Stomach (tissue), 8 donors: ENCODE measurements at regions not wholly inside any gene's neighbourhood (a gene's known extent, or its start where the extent isn't known, plus 50 kb on each side); places are given as distances from the start of the nearest gene placed in this dataset.
A peak's percentile ranks its signal among the peaks of the same experiment; 100 is the strongest.

Source experiments
- DNase-seq, 2 donors: peaks; one replicate each; pipeline versions ENCODE4 v3.0.0 to v3.0.0-alpha.2; 2013 to 2019
- H3K27ac ChIP-seq, 5 donors: fragments of 200-600 bp in 4 of 5; sonication (generic) in 4 of 5; one replicate each; pipeline ENCODE4 v1.5.1; 2013 to 2019; ENCODE audit warnings: mild to moderate bottlenecking in 1 of 5, moderate library complexity in 1 of 5
- H3K27me3 ChIP-seq, 3 donors: fragments of 200-600 bp; sonication (generic); one replicate each; pipeline ENCODE4 v1.5.1; 2017 to 2019; ENCODE audit warnings: mixed run types in 1 of 3
- H3K36me3 ChIP-seq, 4 donors: fragments of 200-600 bp; sonication (generic); 1 replicate in 3 of 4; 2 replicates in 1 of 4; pipeline ENCODE4 v1.5.1; 2016 to 2019
- H3K4me1 ChIP-seq, 4 donors: fragments of 200-600 bp; sonication (generic); one replicate each; pipeline ENCODE4 v1.5.1; 2016 to 2019
- H3K4me3 ChIP-seq, 4 donors: fragments of 200-600 bp; sonication (generic) in 3 of 4; one replicate each; pipeline ENCODE4 v1.5.1; 2016 to 2019; ENCODE audit warnings: mild to moderate bottlenecking in 1 of 4
- H3K9me3 ChIP-seq, 4 donors: fragments of 200-600 bp; sonication (generic); one replicate each; pipeline ENCODE4 v1.5.1; 2016 to 2019
- CTCF ChIP-seq, 7 experiments: fragments of 450-650 bp in 4 of 7; fragments of 200-600 bp in 3 of 7; sonication (generic) in 3 of 7; IDR thresholded peaks; one replicate each; pipeline ENCODE4 v1.5.1; 2016 to 2019; ENCODE audit warnings: antibody characterized with exemption in 7 of 7, control low read depth in 2 of 7, mild to moderate bottlenecking in 1 of 7
- EP300 ChIP-seq: sonication (generic); formaldehyde crosslinking; IDR thresholded peaks from one replicate; pipeline ENCODE4 v1.6.1; 2017; ENCODE audit warnings: antibody characterized with exemption
- POLR2A ChIP-seq, 4 donors: fragments of 450-650 bp; IDR thresholded peaks; one replicate each; pipeline ENCODE4 v1.6.1; 2016; ENCODE audit warnings: antibody characterized with exemption in 4 of 4, control low read depth in 2 of 4, mild to moderate bottlenecking in 1 of 4, moderate library complexity in 1 of 4
- POLR2AphosphoS5 ChIP-seq, 3 donors: sonication (generic); formaldehyde crosslinking; IDR thresholded peaks; one replicate each; pipeline ENCODE4 v1.6.1; 2016; ENCODE audit warnings: antibody characterized with exemption in 3 of 3
- WGBS, 5 donors: extraction: QIAGEN DNeasy Blood & Tissue Kit in 3 of 5; methylation state at CpG; one replicate each; pipeline versions ENCODE4 v1.1.5 to v1.1.7; 2013 to 2018; 5-methylcytosine and 5-hydroxymethylcytosine counted together
- intact Hi-C: fragments of 100-400 bp; cut with DNase I; formaldehyde crosslinking; loops from one replicate; pipeline ENCODE4 v1.15.1; 2023; ENCODE audit warnings: low total_unique reads
- donor health status: healthy with polysubstance abuse.
- donor health status: Bipolar disorder and iron deficiency.
- donor health status: healthy.

- Histone ChIP-seq H3K36me3 (no peaks in the 10 kb centered on the region), H3K9me3 (peaks cover 0 to 12% (median 4%) of the 10 kb centered on the region in 4 donors), H3K4me1 (no peaks in the 10 kb centered on the region), H3K27me3 (no peaks in the 10 kb centered on the region), H3K4me3 (no peak overlapping the region), H3K27ac (no peak overlapping the region)
- intact Hi-C loops: no loop called here
- no peak for TF ChIP-seq POLR2A (IDR thresholded peaks at IDR 0.05)
- no peak for TF ChIP-seq CTCF (IDR thresholded peaks at IDR 0.05)
- TF ChIP-seq POLR2AphosphoS5 (IDR thresholded peaks at IDR 0.05): no peak
- TF ChIP-seq EP300: no peak
- DNase-seq: no peak
- 0 to 82% (median 0%) methylated on average over 1 of the region's 1 CpG for WGBS, 5 donors
Measured at GRCh38 chr4:160286051-160286450, 1183.2 kb downstream of the RAPGEF2 start.

- DNase-seq: no peak
- Histone ChIP-seq H3K4me3 (no peak overlapping the region), H3K27me3 (no peaks in the 10 kb centered on the region), H3K36me3 (no peaks in the 10 kb centered on the region), H3K9me3 (no peaks in the 10 kb centered on the region), H3K27ac (no peak overlapping the region), H3K4me1 (no peaks in the 10 kb centered on the region)
- TF ChIP-seq POLR2A (IDR thresholded peaks at IDR 0.05) (no peak), EP300 (no peak), POLR2AphosphoS5 (IDR thresholded peaks at IDR 0.05) (no peak), CTCF (IDR thresholded peaks at IDR 0.05) (no peak)
- intact Hi-C loops: no loop called here
- 58 to 81% (median 73%) methylated on average over 1 of the region's 1 CpG for WGBS, 5 donors
Measured at GRCh38 chr4:160296476-160296875, 1193.6 kb downstream of the RAPGEF2 start.

GRCh38 chr4:160299177-160299576 is 1196.3 kb downstream of the RAPGEF2 start:
- TF ChIP-seq POLR2AphosphoS5 (IDR thresholded peaks at IDR 0.05) (no peak), POLR2A (IDR thresholded peaks at IDR 0.05) (no peak), CTCF (IDR thresholded peaks at IDR 0.05) (no peak), EP300 (no peak)
- Histone ChIP-seq H3K9me3 (no peaks in the 10 kb centered on the region), H3K4me1 (no peaks in the 10 kb centered on the region)

GRCh38 chr4:160299608-160300007 is 1196.7 kb downstream of the RAPGEF2 start:
- intact Hi-C loops: no loop called here
- no peak overlapping the region for H3K27ac ChIP-seq
- 57 to 71% (median 58%) methylated on average over 2 of the region's 2 CpGs for WGBS, 5 donors
- no peaks in the 10 kb centered on the region for H3K27me3 ChIP-seq
- no peaks in the 10 kb centered on the region for H3K4me1 ChIP-seq
- H3K4me3 ChIP-seq: no peak overlapping the region
- peak in 1 of 2 donors; percentile 28 for DNase-seq
- H3K9me3 ChIP-seq: no peaks in the 10 kb centered on the region
- no peaks in the 10 kb centered on the region for H3K36me3 ChIP-seq
- TF ChIP-seq CTCF (IDR thresholded peaks at IDR 0.05): no peak
- no peak for TF ChIP-seq EP300
- TF ChIP-seq POLR2AphosphoS5 (IDR thresholded peaks at IDR 0.05): no peak
- TF ChIP-seq POLR2A (IDR thresholded peaks at IDR 0.05): no peak

More at GRCh38 chr4:160299177-160299576, 1196.3 kb downstream of the RAPGEF2 start:
- no peak overlapping the region for H3K4me3 ChIP-seq
- no peaks in the 10 kb centered on the region for H3K36me3 ChIP-seq
- intact Hi-C loops: no loop called here
- peak in 1 of 2 donors; percentile 4 for DNase-seq
- no peaks in the 10 kb centered on the region for H3K27me3 ChIP-seq
- no peak overlapping the region for H3K27ac ChIP-seq
- 53 to 57% (median 54%) methylated on average over 1 of the region's 1 CpG for WGBS, 5 donors
